GM12878 (cell line): ENCODE measurements at regions not wholly inside any gene's neighbourhood (a gene's known extent, or its start where the extent isn't known, plus 50 kb on each side); places are given as distances from the start of the nearest gene placed in this dataset.

Source experiments
- ATAC-seq: fragments of 200-7000 bp; cut with Tn5 transposase; 3 replicates; pipeline ENCODE4 v1.9.1; 2020; ENCODE audit warnings: mild to moderate bottlenecking, moderate library complexity
- BruUV-seq: library from RNA; stranded (reverse); fragments of 400-500 nt; replicated peaks from 2 replicates; lab custom pipeline; 2021; lab: Mats Ljungman, UMichigan
- CTCF ChIA-PET: fragments of 300-600 bp; sonication (Branson Sonifier 250); formaldehyde crosslinking; extraction: SDS; loops from one replicate; lab custom pipeline; 2021; ENCODE audit warnings: inconsistent platforms; lab: Yijun Ruan, JAX
- POLR2A ChIA-PET: fragments of 350-600 bp; formaldehyde crosslinking; extraction: SDS; loops from one replicate; lab custom pipeline; 2021; ENCODE audit warnings: inconsistent platforms; lab: Charles Lee
- RAD21 ChIA-PET: fragments of 300-600 bp; sonication (Branson Sonifier 250); formaldehyde crosslinking; loops from one replicate; lab custom pipeline; 2023; ENCODE audit warnings: antibody characterized with exemption; ENCODE audit not compliant: unreplicated experiment; lab: Charles Lee
- SMC1A ChIA-PET: fragments of 300-600 bp; sonication (Branson Sonifier 250); formaldehyde crosslinking; loops from one replicate; lab custom pipeline; 2023; ENCODE audit not compliant: unreplicated experiment, uncharacterized antibody; lab: Charles Lee
- DNase-seq: peaks from one replicate; pipeline ENCODE4 v3.0.0-alpha.2; 2011; ENCODE audit warnings: low read depth, low spot score
- FAIRE-seq: peaks from 3 replicates; lab custom pipeline; 2011; peaks lifted over from hg19 to GRCh38; lab: Jason Lieb, UNC
- H2AFZ ChIP-seq: 2 replicates; pipeline ENCODE4 v1.6.0; 2011; ENCODE audit warnings: low read depth, low read length, control low read depth; ENCODE audit not compliant: control insufficient read depth
- H3K27ac ChIP-seq: 2 replicates; pipeline ENCODE4 v1.5.1; 2011; ENCODE audit warnings: control low read depth; ENCODE audit not compliant: control insufficient read depth, insufficient read depth
- H3K27me3 ChIP-seq, 2 experiments: replicated peaks in 1 of 2; 2 replicates each; pipeline versions ENCODE4 v1.6.0 to v1.6.1; 2011; ENCODE audit warnings: low read length in 1 of 2; ENCODE audit not compliant: control insufficient read depth in 2 of 2, insufficient read depth in 2 of 2
- H3K36me3 ChIP-seq, 2 experiments: 2 replicates each; pipeline ENCODE4 v1.5.1; 2011; ENCODE audit warnings: low read length in 1 of 2; ENCODE audit not compliant: control insufficient read depth in 2 of 2, insufficient read depth in 2 of 2
- H3K4me1 ChIP-seq: 2 replicates; pipeline ENCODE4 v1.6.1; 2011; ENCODE audit warnings: mild to moderate bottlenecking, low read length, moderate library complexity, mixed read lengths; ENCODE audit not compliant: control insufficient read depth, insufficient read depth
- H3K4me2 ChIP-seq: 2 replicates; pipeline ENCODE4 v1.6.0; 2011; ENCODE audit warnings: control low read depth; ENCODE audit not compliant: control insufficient read depth, insufficient read depth
- H3K4me3 ChIP-seq: fragments of 200-600 bp; sonication (generic); 2 replicates; pipeline ENCODE4 v1.5.1; 2016
- H3K79me2 ChIP-seq: 2 replicates; pipeline ENCODE4 v1.6.0; 2011; ENCODE audit warnings: low read length; ENCODE audit not compliant: control insufficient read depth, insufficient read depth
- H3K9ac ChIP-seq: 2 replicates; pipeline ENCODE4 v1.8.0; 2011; ENCODE audit warnings: low read length, control low read depth, mixed read lengths; ENCODE audit not compliant: control insufficient read depth, insufficient read depth
- H3K9me3 ChIP-seq: replicated peaks from 3 replicates; pipeline ENCODE4 v1.5.1; 2011; ENCODE audit warnings: mild to moderate bottlenecking, low read length; ENCODE audit not compliant: control insufficient read depth, insufficient read depth
- H4K20me1 ChIP-seq: 2 replicates; pipeline ENCODE4 v1.6.0; 2011; ENCODE audit not compliant: control insufficient read depth, insufficient read depth
- GABPA ChIP-seq: IDR thresholded peaks from 2 replicates; pipeline ENCODE4 v1.6.1; 2014; ENCODE audit warnings: antibody characterized with exemption, low read depth, mild to moderate bottlenecking, inconsistent platforms
- JUND ChIP-seq: IDR thresholded peaks from 2 replicates; pipeline ENCODE4 v1.6.1; 2012; ENCODE audit warnings: low read depth, mild to moderate bottlenecking, low read length, improper control_type of control experiment, moderate library complexity
- POU2F2 ChIP-seq: IDR thresholded peaks from 3 replicates; pipeline ENCODE4 v1.6.1; 2011; ENCODE audit warnings: low read depth, mild to moderate bottlenecking, low read length, borderline replicate concordance
- SREBF1 ChIP-seq: IDR thresholded peaks from 2 replicates; pipeline ENCODE4 v1.6.1; 2012; ENCODE audit warnings: mild to moderate bottlenecking, low read length
- WGBS: methylation state at CpG from one replicate; pipeline ENCODE4 v1.1.6; 2016; ENCODE audit warnings: low lambda C conversion rate; ENCODE audit not compliant: insufficient replicate concordance, insufficient coverage; ENCODE audit errors: missing lambda C conversion rate; 5-methylcytosine and 5-hydroxymethylcytosine counted together
- in situ Hi-C: fragments of 300-500 bp; cut with MboI; formaldehyde crosslinking; loops from 9 replicates; pipeline ENCODE4 v1.14.3; 2018; ENCODE audit warnings: mixed read lengths
- intact Hi-C: fragments of 100-400 bp; cut with micrococcal nuclease; formaldehyde crosslinking; loops from one replicate; pipeline ENCODE4 v1.14.2; 2022; ENCODE audit not compliant: unreplicated experiment
- TF ChIP-seq, protein P1 (sequence below): fragments of 450-650 bp; IDR thresholded peaks from 2 replicates; pipeline ENCODE4 v1.6.1; 2018; ENCODE audit warnings: borderline replicate concordance, mild to moderate bottlenecking; ENCODE audit not compliant: partially characterized antibody
- TF ChIP-seq, protein P2 (sequence below): fragments of 150-350 bp; IDR thresholded peaks from 2 replicates; pipeline ENCODE4 v1.6.1; 2014; ENCODE audit warnings: mild to moderate bottlenecking, low read depth, low read length
- TF ChIP-seq, protein P3 (sequence below): IDR thresholded peaks from 2 replicates; pipeline ENCODE4 v1.6.1; 2012; ENCODE audit warnings: mild to moderate bottlenecking, low read depth, low read length

DNA sequence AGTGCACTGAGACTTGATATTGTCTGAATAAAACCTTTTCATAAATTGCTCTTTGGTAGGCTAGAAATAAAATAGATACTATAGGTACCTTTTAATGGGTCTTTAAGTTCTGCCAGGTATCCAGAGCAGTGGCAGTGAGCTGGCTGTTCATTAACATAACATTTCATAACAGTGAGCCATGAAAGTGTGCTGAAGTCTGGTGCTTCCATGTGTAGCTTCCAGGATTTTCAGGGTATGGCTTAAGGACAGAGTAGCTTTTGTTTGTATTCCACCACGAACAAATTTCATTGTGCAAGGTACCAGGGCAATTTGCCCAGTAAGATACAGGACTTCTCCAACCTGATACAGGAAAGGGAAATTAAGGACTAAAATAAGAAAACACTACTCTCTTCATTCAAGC lies 124.7 kb upstream of the NANOGP8 start:
- no peaks in the 10 kb centered on the region for H3K9me3 ChIP-seq
- H3K27ac ChIP-seq, result no peak overlapping the region
- no peak overlapping the region for H2AFZ ChIP-seq
- CTCF ChIA-PET, result interaction anchor here (0.7 to 1.1 kb wide), 4 partner anchors 27 to 235 kb away, joined by 3 read pairs; no protein-coding TSS in a partner anchor
- BruUV-seq, result no TSS peak
- H4K20me1 ChIP-seq, result no peaks in the 10 kb centered on the region
- H3K4me3 ChIP-seq, result no peak overlapping the region
- WGBS, result 0% methylated on average over 1 of the region's 1 CpG
- SMC1A ChIA-PET, result no interaction called here
- ATAC-seq, result no peak
- no peaks in the 10 kb centered on the region for H3K79me2 ChIP-seq
- RAD21 ChIA-PET, result no interaction called here
- DNase-seq, result no peak
- no peaks in the 10 kb centered on the region for H3K36me3 ChIP-seq
- intact Hi-C loops, result no loop called here
- FAIRE-seq, result no peak
- H3K9ac ChIP-seq, result no peak overlapping the region
- no peaks in the 10 kb centered on the region for H3K27me3 ChIP-seq
- in situ Hi-C loops, result no loop called here
- TF ChIP-seq POU2F2, result no peak
- H3K4me1 ChIP-seq, result no peaks in the 10 kb centered on the region
- no peak overlapping the region for H3K4me2 ChIP-seq
- POLR2A ChIA-PET, result no interaction called here

DNA sequence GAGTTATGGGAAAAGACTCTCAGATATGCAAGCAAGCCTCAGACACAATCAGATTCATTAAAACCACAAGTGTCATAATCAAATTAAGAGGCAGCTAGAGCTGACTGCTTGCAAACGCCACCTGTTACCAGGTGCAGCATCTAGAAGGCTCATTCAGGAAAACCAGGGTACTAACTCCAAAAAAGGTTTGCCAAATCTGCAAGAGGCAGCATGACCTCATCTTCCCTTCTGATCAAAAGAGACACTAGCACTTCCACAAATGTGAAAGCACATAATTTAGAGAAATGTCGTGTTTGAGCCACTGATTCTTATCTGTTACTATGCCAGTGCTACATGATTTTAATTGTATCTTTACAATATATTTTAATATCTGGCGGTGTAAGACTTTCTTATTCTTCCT lies 123.3 kb upstream of the NANOGP8 start:
- no peaks in the 10 kb centered on the region for H3K36me3 ChIP-seq
- no peak overlapping the region for H3K4me3 ChIP-seq
- no peaks in the 10 kb centered on the region for H4K20me1 ChIP-seq
- intact Hi-C loops (no loop called here), in situ Hi-C loops (no loop called here)
- no peak overlapping the region for H2AFZ ChIP-seq
- H3K4me2 ChIP-seq, result no peak overlapping the region
- no peak for FAIRE-seq
- H3K9ac ChIP-seq, result no peak overlapping the region
- no peaks in the 10 kb centered on the region for H3K27me3 ChIP-seq
- RAD21 ChIA-PET, result no interaction called here
- DNase-seq, result no peak
- TF ChIP-seq GABPA (no peak), JUND (no peak), SREBF1 (no peak)
- TF ChIP-seq, protein P1, sequence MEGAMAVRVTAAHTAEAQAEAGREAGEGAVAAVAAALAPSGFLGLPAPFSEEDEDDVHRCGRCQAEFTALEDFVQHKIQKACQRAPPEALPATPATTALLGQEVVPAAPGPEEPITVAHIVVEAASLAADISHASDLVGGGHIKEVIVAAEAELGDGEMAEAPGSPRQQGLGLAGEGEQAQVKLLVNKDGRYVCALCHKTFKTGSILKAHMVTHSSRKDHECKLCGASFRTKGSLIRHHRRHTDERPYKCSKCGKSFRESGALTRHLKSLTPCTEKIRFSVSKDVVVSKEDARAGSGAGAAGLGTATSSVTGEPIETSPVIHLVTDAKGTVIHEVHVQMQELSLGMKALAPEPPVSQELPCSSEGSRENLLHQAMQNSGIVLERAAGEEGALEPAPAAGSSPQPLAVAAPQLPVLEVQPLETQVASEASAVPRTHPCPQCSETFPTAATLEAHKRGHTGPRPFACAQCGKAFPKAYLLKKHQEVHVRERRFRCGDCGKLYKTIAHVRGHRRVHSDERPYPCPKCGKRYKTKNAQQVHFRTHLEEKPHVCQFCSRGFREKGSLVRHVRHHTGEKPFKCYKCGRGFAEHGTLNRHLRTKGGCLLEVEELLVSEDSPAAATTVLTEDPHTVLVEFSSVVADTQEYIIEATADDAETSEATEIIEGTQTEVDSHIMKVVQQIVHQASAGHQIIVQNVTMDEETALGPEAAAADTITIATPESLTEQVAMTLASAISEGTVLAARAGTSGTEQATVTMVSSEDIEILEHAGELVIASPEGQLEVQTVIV, result no peak
- TF ChIP-seq, protein P2, sequence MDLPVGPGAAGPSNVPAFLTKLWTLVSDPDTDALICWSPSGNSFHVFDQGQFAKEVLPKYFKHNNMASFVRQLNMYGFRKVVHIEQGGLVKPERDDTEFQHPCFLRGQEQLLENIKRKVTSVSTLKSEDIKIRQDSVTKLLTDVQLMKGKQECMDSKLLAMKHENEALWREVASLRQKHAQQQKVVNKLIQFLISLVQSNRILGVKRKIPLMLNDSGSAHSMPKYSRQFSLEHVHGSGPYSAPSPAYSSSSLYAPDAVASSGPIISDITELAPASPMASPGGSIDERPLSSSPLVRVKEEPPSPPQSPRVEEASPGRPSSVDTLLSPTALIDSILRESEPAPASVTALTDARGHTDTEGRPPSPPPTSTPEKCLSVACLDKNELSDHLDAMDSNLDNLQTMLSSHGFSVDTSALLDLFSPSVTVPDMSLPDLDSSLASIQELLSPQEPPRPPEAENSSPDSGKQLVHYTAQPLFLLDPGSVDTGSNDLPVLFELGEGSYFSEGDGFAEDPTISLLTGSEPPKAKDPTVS, result no peak
- TF ChIP-seq, protein P3, sequence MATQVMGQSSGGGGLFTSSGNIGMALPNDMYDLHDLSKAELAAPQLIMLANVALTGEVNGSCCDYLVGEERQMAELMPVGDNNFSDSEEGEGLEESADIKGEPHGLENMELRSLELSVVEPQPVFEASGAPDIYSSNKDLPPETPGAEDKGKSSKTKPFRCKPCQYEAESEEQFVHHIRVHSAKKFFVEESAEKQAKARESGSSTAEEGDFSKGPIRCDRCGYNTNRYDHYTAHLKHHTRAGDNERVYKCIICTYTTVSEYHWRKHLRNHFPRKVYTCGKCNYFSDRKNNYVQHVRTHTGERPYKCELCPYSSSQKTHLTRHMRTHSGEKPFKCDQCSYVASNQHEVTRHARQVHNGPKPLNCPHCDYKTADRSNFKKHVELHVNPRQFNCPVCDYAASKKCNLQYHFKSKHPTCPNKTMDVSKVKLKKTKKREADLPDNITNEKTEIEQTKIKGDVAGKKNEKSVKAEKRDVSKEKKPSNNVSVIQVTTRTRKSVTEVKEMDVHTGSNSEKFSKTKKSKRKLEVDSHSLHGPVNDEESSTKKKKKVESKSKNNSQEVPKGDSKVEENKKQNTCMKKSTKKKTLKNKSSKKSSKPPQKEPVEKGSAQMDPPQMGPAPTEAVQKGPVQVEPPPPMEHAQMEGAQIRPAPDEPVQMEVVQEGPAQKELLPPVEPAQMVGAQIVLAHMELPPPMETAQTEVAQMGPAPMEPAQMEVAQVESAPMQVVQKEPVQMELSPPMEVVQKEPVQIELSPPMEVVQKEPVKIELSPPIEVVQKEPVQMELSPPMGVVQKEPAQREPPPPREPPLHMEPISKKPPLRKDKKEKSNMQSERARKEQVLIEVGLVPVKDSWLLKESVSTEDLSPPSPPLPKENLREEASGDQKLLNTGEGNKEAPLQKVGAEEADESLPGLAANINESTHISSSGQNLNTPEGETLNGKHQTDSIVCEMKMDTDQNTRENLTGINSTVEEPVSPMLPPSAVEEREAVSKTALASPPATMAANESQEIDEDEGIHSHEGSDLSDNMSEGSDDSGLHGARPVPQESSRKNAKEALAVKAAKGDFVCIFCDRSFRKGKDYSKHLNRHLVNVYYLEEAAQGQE, result no peak
- no peaks in the 10 kb centered on the region for H3K79me2 ChIP-seq
- SMC1A ChIA-PET, result interaction anchor here (0.6 to 1.3 kb wide), 3 partner anchors 23 to 308 kb away, joined by 3 read pairs; no protein-coding TSS in a partner anchor
- H3K9me3 ChIP-seq, result no peaks in the 10 kb centered on the region
- POLR2A ChIA-PET, result no interaction called here
- no peak overlapping the region for H3K27ac ChIP-seq
- WGBS, result 16% methylated on average over 3 of the region's 3 CpGs
- ATAC-seq, result no peak
- no peaks in the 10 kb centered on the region for H3K4me1 ChIP-seq
- no TSS peak for BruUV-seq
- CTCF ChIA-PET, result interaction anchor here (1.0 to 1.6 kb wide), 2 partner anchors 130 to 236 kb away, joined by 6 read pairs; no protein-coding TSS in a partner anchor
